Activated CD4-positive, alpha-beta memory T cell treated with anti-CD3 and anti-CD28 coated beads for 36 hours (primary cell): ENCODE measurements at regions not wholly inside any gene's neighbourhood (a gene's known extent, or its start where the extent isn't known, plus 50 kb on each side); places are given as distances from the start of the nearest gene placed in this dataset.
"Not testable (repeated sequence)": the region's sequence is repeated elsewhere in the genome, so short reads cannot be mapped to it uniquely, and the experiment has no call there.

Experiments used
- CTCF ChIA-PET: fragments of 350-600 bp; sonication (Branson Sonifier 250); formaldehyde crosslinking; loops from one replicate; lab custom pipeline; 2021; ENCODE audit warnings: antibody characterized with exemption, inconsistent platforms; lab: Charles Lee
- POLR2A ChIA-PET: fragments of 350-600 bp; sonication (Branson Sonifier 250); formaldehyde crosslinking; loops from one replicate; lab custom pipeline; 2021; ENCODE audit warnings: antibody characterized with exemption; lab: Charles Lee
- DNase-seq: peaks from one replicate; pipeline ENCODE4 v3.0.0-alpha.2; 2020
- H3K27ac Mint-ChIP-seq: one replicate; pipeline ENCODE4 v1.8.0; 2021; ENCODE audit warnings: mixed read lengths
- H3K27me3 Mint-ChIP-seq: one replicate; pipeline ENCODE4 v1.8.0; 2021; ENCODE audit warnings: mixed read lengths
- H3K36me3 Mint-ChIP-seq: one replicate; pipeline ENCODE4 v1.8.0; 2021; ENCODE audit warnings: mixed read lengths
- H3K4me1 Mint-ChIP-seq: one replicate; pipeline ENCODE4 v1.8.0; 2021; ENCODE audit warnings: low read depth, mixed read lengths
- H3K4me3 Mint-ChIP-seq: one replicate; pipeline ENCODE4 v1.8.0; 2021; ENCODE audit warnings: mild to moderate bottlenecking, mixed read lengths
- H3K9me3 Mint-ChIP-seq: one replicate; pipeline ENCODE4 v1.8.0; 2021; ENCODE audit warnings: mixed read lengths
- intact Hi-C: fragments of 100-400 bp; cut with micrococcal nuclease; formaldehyde crosslinking; loops from one replicate; pipeline ENCODE4 v1.15.1; 2023

DNA sequence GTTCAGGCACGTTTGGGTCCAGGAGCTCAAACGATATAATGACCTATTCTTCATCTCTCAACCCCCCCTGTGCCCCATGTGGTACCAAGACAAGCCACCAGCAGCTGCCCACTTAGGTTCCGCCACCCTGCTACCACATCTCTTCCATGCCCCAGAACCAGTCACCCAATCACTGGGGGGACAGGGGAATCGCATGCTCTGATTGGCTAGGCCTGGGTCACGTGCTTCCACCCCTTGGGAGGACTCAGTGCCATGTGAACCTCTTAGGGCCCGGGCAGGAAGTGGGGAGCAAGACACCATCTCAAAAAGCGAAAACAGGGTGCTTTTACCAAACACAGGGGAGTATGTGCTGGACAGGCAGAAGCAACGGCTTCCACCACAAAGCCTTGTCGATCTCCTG, 91.3 kb downstream of the KATNIP start:
- no peak for DNase-seq
- Mint-ChIP-seq H3K27me3 (no peaks in the 10 kb centered on the region), H3K27ac (no peak overlapping the region), H3K4me3 (no peak overlapping the region), H3K9me3 (no peaks in the 10 kb centered on the region), H3K36me3 (peaks cover 12% of the 10 kb centered on the region), H3K4me1 (no peaks in the 10 kb centered on the region)
- ChIA-PET POLR2A (no interaction called here), CTCF (interaction anchor here (0.7 to 1.8 kb wide), 2 partner anchors 226 to 429 kb away, joined by 3 to 6 read pairs; no protein-coding TSS in a partner anchor)
- intact Hi-C loops = loop anchor here (5.0 kb wide), 1 partner anchor 226 kb away; no protein-coding TSS in a partner anchor

DNA sequence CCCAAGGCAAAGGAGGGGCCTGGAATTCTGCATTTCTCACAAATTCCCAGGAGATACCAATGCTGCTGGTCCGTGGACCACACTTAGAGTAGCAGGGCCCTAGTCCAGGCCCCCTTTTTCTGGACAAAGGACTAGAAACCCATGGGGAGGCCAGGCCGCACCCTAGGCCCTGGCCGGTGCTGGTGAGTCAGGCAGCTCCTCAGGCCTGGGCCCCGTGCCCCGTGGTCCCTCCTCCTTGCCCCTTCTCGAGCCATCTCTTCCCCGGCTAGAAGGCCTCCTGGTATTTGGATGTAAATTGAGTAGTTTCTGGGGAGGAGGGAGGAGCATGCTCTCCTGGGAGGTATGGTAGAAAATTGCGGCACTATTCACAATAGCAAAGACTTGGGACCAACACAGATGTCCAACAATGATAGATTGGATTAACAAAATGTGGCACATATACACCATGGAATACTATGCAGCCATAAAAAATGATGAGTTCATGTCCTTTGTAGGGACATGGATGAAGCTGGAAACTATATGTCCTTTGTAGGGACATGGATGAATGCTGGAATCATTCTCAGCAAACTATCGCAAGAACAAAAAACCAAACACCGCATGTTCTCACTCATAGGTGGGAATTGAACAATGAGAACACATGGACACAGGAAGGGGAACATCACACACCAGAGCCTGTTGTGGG, 91.9 kb downstream of the KATNIP start:
- H3K27ac Mint-ChIP-seq, H3K27me3 Mint-ChIP-seq, H3K4me1 Mint-ChIP-seq, POLR2A ChIA-PET, DNase-seq, H3K4me3 Mint-ChIP-seq, H3K9me3 Mint-ChIP-seq: not testable (repeated sequence)
- intact Hi-C loops = loop anchor here (5.0 kb wide), 1 partner anchor 225 kb away; no protein-coding TSS in a partner anchor
- CTCF ChIA-PET = interaction anchor here (1.8 kb wide), 1 partner anchor 225 kb away, joined by 6 read pairs; no protein-coding TSS in a partner anchor
- H3K36me3 Mint-ChIP-seq = peaks cover 12% of the 10 kb centered on the region

DNA sequence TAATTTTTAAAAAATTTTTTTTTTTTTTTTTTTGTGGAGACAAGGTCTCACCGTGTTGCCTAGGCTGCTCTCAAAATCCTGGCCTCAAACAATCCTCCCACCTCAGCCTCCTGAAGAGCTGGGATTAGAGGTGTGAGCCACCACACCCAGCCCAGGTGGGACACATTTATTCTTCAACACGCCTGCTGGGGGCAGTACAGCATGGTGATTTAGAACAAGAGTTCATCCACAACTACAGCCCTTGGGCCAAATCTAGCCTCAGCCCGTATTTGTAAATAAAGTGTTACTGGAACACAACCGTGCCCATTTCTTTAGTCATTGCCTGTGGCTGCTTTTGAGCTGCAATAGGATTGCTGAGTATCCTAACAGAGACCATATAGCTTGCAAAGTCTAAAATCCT, 92.8 kb downstream of the KATNIP start:
- peak; percentile 18 for DNase-seq
- intact Hi-C loops = loop anchor here (5.0 kb wide), 1 partner anchor 225 kb away; no protein-coding TSS in a partner anchor
- Mint-ChIP-seq H3K36me3 (peaks cover 8% of the 10 kb centered on the region), H3K4me3 (no peak overlapping the region), H3K27me3 (no peaks in the 10 kb centered on the region), H3K27ac (no peak overlapping the region), H3K9me3 (no peaks in the 10 kb centered on the region), H3K4me1 (no peaks in the 10 kb centered on the region)
- ChIA-PET POLR2A (no interaction called here), CTCF (no interaction called here)

DNA sequence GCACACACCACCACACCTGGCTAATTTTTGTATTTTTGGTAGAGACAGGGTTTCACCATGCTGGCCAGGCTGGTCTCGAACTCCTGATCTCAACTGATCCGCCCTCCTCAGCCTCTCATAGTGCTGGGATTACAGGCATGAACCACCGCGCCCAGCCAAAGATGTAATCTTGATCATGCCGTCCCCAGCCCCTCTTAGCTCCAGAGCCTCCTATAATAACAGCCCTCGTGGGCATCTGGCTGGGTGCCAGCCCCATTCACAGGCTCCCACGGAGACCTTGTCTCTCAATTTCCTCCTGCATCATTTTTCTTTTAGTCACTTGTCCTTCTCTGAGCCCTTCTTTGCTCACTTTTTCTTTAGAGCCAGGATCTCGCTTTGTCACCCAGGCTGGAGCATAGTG, 94.2 kb downstream of the KATNIP start:
- ChIA-PET CTCF (no interaction called here), POLR2A (no interaction called here)
- Mint-ChIP-seq H3K4me1 (no peaks in the 10 kb centered on the region), H3K27me3 (no peaks in the 10 kb centered on the region), H3K27ac (no peak overlapping the region), H3K4me3 (no peak overlapping the region), H3K36me3 (peaks cover 8% of the 10 kb centered on the region), H3K9me3 (no peaks in the 10 kb centered on the region)
- intact Hi-C loops = loop anchor here (5.0 kb wide), 1 partner anchor 223 kb away; no protein-coding TSS in a partner anchor
- no peak for DNase-seq

DNA sequence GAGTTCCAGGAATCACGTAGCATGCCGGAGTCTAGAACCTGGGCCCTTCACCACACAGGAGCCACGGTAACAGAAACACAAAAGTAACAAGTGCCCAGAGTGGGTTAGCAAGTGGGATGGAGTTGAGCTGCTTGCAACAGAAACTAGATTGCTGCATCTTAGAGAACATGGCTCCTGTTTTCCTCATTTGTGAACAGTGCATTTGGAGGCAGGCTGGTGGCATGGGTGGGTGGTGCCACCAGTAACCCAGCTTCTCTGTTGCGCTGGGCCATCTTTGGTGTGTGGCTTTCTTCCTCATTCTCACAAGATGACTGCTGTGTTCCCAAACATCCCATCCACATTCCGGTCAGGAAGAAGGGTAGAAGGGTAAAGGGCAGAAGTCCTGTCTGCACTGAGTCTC, 95.5 kb downstream of the KATNIP start:
- no peak for DNase-seq
- CTCF ChIA-PET = no interaction called here
- H3K27me3 Mint-ChIP-seq = no peaks in the 10 kb centered on the region
- POLR2A ChIA-PET = no interaction called here
- intact Hi-C loops = no loop called here
- no peak overlapping the region for H3K27ac Mint-ChIP-seq
- H3K36me3 Mint-ChIP-seq = peaks cover 8% of the 10 kb centered on the region
- H3K4me3 Mint-ChIP-seq = no peak overlapping the region
- H3K9me3 Mint-ChIP-seq = no peaks in the 10 kb centered on the region
- H3K4me1 Mint-ChIP-seq = no peaks in the 10 kb centered on the region

DNA sequence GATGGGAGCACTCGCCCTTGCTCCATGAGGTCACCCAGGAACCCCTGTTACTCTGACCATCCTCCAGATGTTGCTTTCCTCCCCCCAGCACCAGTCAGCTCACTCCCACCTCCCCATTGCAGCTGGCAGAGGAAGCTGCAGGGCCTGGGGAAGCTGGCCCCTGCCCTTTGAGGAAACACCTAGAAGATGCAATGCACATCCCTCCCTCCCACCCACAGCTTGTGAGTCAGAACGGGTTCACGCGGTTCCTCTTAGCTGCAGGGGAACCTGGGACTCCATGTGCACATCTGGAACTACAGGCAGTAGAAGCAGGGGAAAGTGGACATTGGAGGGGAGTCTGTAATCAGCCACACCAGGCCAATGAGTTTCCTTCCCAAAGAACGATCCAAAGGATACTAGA, 96.9 kb downstream of the KATNIP start:
- H3K4me3 Mint-ChIP-seq = no peak overlapping the region
- intact Hi-C loops = no loop called here
- peak; percentile 11 for DNase-seq
- no peak overlapping the region for H3K27ac Mint-ChIP-seq
- H3K9me3 Mint-ChIP-seq = no peaks in the 10 kb centered on the region
- POLR2A ChIA-PET = no interaction called here
- CTCF ChIA-PET = no interaction called here
- H3K4me1 Mint-ChIP-seq = no peaks in the 10 kb centered on the region
- H3K36me3 Mint-ChIP-seq = peaks cover 4% of the 10 kb centered on the region
- H3K27me3 Mint-ChIP-seq = no peaks in the 10 kb centered on the region

DNA sequence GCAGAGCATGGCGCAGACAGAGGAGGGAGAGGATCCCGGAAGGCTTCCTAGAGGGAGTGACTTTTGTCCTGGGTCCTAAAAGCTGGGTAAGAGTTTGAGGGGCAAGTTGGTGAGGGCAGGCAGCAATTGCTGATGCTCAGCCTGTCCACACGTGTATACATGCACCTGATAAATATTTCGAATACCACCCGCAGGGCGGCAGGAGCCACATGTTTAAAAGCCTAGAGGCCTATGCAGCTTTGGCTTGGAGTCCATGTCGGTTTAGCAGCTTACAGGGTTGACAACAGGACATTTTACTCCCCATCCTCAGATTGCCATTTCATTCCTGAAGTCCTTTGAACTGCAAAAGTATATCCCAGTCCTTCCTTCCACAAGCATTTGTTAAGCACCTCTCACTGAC, 99.1 kb downstream of the KATNIP start:
- Mint-ChIP-seq H3K9me3 (no peaks in the 10 kb centered on the region), H3K36me3 (peaks cover 2% of the 10 kb centered on the region), H3K4me1 (no peaks in the 10 kb centered on the region), H3K27me3 (no peaks in the 10 kb centered on the region), H3K4me3 (no peak overlapping the region), H3K27ac (no peak overlapping the region)
- POLR2A ChIA-PET = no interaction called here
- no peak for DNase-seq
- intact Hi-C loops = no loop called here
- CTCF ChIA-PET = no interaction called here

DNA sequence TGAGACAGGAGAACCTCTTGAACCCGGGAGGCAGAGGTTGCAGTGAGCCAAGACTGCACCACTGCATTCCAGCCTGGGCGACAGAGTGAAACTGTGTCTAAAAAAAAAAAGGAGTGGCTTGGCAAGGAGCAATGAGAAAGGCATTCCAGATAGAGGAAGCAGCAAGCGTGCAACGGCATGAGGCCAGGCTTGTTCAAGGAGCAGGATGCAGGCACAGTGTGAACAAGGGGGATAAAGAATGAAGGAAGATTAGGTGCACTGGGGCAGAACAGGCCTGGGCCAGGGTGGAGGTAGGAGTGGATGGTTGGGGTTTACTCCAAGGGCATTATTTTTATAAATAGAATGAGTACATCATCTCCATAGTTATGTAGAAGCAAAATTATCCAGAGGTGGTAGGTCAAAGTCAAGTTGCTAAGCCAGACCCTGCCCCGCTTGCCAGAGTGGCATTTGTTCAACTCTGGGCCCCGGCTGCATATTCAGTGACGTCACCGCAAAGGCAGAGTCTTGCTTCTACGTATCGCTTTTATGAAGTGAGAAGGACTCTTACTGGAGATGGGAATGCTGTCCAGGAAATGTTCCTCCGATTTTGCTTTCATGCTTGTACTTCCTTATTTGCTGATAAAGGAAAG, 100.2 kb downstream of the KATNIP start:
- H3K9me3 Mint-ChIP-seq = no peaks in the 10 kb centered on the region
- no peaks in the 10 kb centered on the region for H3K4me1 Mint-ChIP-seq
- H3K27me3 Mint-ChIP-seq = no peaks in the 10 kb centered on the region
- no peak overlapping the region for H3K4me3 Mint-ChIP-seq
- intact Hi-C loops = no loop called here
- CTCF ChIA-PET = no interaction called here
- DNase-seq = no peak
- no peaks in the 10 kb centered on the region for H3K36me3 Mint-ChIP-seq
- POLR2A ChIA-PET = no interaction called here
- no peak overlapping the region for H3K27ac Mint-ChIP-seq

DNA sequence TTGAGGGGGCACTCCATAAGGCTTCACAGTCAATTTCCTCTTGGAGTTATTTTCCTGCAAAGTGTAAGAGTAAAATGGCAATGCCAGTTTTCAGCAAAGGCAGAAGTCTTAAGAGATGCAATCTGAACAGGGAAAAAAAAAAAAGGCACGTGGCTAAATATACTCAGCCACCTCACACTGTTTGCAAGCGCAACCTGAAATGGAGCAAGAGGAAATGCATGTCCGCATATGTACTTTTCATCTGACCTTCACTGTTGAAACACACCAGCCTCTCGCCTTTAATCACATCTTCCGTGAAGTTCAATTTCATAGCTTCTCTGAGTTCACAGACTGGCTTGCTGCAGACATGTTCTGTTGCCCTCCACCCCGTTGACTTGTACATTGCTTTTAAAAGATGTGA, 101.4 kb downstream of the KATNIP start:
- intact Hi-C loops = no loop called here
- Mint-ChIP-seq H3K27me3 (no peaks in the 10 kb centered on the region), H3K36me3 (peaks cover 4% of the 10 kb centered on the region), H3K4me3 (no peak overlapping the region), H3K27ac (no peak overlapping the region), H3K4me1 (no peaks in the 10 kb centered on the region), H3K9me3 (no peaks in the 10 kb centered on the region)
- ChIA-PET CTCF (no interaction called here), POLR2A (no interaction called here)
- no peak for DNase-seq

DNA sequence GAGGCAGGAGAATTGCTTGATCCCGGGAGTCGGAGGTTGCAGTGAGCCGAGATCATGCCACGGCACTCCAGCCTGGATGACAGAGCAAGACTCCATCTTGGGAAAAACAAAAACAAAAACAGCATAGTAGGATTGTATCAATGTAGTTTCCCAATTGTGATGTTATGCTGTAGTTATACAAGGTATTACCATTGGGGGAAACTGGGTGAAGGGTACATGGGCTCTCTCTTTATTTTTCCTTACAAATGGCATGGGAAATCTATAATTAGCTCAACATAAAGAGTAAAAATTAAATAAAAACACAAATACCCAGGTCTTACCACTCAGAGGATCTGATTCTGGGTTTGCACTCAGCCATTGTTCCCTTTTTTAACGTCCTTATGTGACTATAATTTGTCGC, 107.9 kb downstream of the KATNIP start:
- ChIA-PET POLR2A (no interaction called here), CTCF (no interaction called here)
- Mint-ChIP-seq H3K9me3 (no peaks in the 10 kb centered on the region), H3K4me3 (no peak overlapping the region), H3K36me3 (peaks cover 10% of the 10 kb centered on the region), H3K27me3 (no peaks in the 10 kb centered on the region), H3K27ac (no peak overlapping the region), H3K4me1 (no peaks in the 10 kb centered on the region)
- DNase-seq = no peak
- intact Hi-C loops = no loop called here

DNA sequence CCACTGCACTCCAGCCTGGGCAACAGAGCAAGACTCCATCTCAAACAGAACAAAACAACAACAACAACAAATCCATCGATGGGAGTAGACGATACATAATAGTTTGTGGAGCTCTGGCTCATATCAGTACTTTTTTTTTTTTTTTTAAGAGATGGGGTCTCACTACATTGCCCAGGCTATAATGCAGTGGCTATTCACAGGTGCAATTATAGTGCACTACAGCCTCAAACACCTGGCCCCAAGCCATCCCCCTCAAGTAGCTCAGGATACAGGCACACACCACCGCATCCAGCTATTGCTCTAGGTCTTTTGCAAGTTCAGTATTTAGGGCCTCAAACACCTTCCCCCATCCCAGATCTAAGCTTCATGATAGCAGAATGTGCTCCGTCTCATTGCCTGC, 110.6 kb downstream of the KATNIP start:
- intact Hi-C loops = no loop called here
- ChIA-PET CTCF (no interaction called here), POLR2A (no interaction called here)
- no peak for DNase-seq
- H3K4me3 Mint-ChIP-seq = no peak overlapping the region
- no peaks in the 10 kb centered on the region for H3K9me3 Mint-ChIP-seq
- peaks cover 10% of the 10 kb centered on the region for H3K36me3 Mint-ChIP-seq
- H3K27ac Mint-ChIP-seq = no peak overlapping the region
- no peaks in the 10 kb centered on the region for H3K27me3 Mint-ChIP-seq
- H3K4me1 Mint-ChIP-seq = no peaks in the 10 kb centered on the region

DNA sequence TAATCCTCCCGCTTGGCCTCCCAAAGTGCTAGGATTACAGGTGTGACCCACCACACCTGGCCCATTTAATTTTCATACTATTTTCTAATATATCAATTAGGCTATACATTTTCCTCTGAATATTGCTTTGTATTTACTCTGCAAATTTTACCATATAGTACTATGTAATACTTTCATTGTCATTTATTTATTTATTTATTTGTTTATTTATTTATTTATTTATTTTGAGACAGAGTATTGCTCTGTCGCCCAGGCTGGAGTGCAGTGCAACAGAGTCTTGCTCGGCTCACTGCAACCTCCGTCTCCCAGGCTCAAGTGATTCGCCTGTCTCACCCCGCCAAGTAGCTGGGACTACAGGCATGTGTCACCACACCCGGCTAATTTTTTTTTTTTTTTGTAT, 113.3 kb downstream of the KATNIP start:
- H3K9me3 Mint-ChIP-seq, POLR2A ChIA-PET, intact Hi-C loops, DNase-seq, H3K27ac Mint-ChIP-seq, H3K27me3 Mint-ChIP-seq, H3K4me1 Mint-ChIP-seq, H3K4me3 Mint-ChIP-seq, CTCF ChIA-PET, H3K36me3 Mint-ChIP-seq: not testable (repeated sequence)

DNA sequence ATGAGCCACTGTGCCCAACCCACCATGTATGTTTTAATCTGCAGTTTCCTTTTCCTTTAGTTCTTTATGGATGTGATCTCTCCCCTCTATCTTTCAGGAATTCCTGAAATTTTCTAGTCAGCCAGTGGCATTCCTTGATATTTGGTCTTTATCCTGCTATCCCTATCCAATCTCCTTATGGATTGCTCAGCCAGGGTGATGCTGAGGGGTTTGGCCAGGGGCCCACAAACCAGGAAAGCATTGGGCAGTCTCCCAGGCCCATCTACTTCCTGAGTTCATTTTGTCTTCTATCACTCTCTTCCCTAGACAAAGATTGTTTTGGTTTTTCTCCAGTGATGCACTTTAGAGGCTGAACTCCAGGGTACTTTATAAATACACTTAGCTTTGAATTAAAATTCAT, 115.9 kb downstream of the KATNIP start:
- H3K36me3 Mint-ChIP-seq = peaks cover 9% of the 10 kb centered on the region
- CTCF ChIA-PET = no interaction called here
- H3K4me3 Mint-ChIP-seq = no peak overlapping the region
- H3K9me3 Mint-ChIP-seq = no peaks in the 10 kb centered on the region
- no peaks in the 10 kb centered on the region for H3K27me3 Mint-ChIP-seq
- POLR2A ChIA-PET = no interaction called here
- H3K4me1 Mint-ChIP-seq = no peaks in the 10 kb centered on the region
- no peak overlapping the region for H3K27ac Mint-ChIP-seq
- no peak for DNase-seq
- intact Hi-C loops = no loop called here
